ENCODE measurements at regions not wholly inside any gene's neighbourhood (a gene's known extent, or its start where the extent isn't known, plus 50 kb on each side); places are given as distances from the start of the nearest gene placed in this dataset.

DNA sequence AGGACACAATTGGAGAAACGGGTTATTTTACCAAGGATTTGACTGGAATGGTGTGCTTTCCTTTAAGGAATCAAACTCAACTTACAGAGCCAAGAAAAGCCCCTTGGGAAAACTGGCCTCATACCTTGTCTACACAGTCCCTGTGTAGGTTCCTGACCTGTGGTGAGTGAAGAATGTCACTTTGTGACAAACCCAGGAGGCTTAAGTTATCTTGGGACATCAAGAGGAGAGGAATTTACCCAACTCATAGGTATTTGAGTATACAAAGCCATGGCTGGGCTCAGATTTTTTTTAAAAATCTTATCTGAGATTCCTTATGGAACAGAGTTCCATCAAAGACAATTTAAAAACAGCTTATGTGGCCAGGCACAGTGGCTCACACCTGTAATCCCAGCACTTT, 112.1 kb downstream of the EIF4E start:
- TF ChIP-seq, protein P1, sequence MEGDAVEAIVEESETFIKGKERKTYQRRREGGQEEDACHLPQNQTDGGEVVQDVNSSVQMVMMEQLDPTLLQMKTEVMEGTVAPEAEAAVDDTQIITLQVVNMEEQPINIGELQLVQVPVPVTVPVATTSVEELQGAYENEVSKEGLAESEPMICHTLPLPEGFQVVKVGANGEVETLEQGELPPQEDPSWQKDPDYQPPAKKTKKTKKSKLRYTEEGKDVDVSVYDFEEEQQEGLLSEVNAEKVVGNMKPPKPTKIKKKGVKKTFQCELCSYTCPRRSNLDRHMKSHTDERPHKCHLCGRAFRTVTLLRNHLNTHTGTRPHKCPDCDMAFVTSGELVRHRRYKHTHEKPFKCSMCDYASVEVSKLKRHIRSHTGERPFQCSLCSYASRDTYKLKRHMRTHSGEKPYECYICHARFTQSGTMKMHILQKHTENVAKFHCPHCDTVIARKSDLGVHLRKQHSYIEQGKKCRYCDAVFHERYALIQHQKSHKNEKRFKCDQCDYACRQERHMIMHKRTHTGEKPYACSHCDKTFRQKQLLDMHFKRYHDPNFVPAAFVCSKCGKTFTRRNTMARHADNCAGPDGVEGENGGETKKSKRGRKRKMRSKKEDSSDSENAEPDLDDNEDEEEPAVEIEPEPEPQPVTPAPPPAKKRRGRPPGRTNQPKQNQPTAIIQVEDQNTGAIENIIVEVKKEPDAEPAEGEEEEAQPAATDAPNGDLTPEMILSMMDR (IDR thresholded peaks at IDR 0.05) = no peak
- TF ChIP-seq POLR2A (IDR thresholded peaks at IDR 0.05) (no peak), POLR2AphosphoS5 (IDR thresholded peaks at IDR 0.05) (no peak)

All from prostate gland (tissue), 2 donors.